Osteoblast (primary cell): ENCODE measurements at regions not wholly inside any gene's neighbourhood (a gene's known extent, or its start where the extent isn't known, plus 50 kb on each side); places are given as distances from the start of the nearest gene placed in this dataset.
"Not testable (repeated sequence)": the region's sequence is repeated elsewhere in the genome, so short reads cannot be mapped to it uniquely, and the experiment has no call there.

Experiments
- DNase-seq: peaks from one replicate; pipeline ENCODE4 v3.0.0; 2011; ENCODE audit warnings: low spot score, mixed read lengths; ENCODE audit not compliant: insufficient read length; ENCODE audit errors: missing footprints
- H2AFZ ChIP-seq: 2 replicates; pipeline ENCODE4 v1.6.0; 2011; ENCODE audit warnings: mild to moderate bottlenecking, low read length
- H3K27ac ChIP-seq: 2 replicates; pipeline ENCODE4 v1.5.1; 2011; ENCODE audit warnings: mild to moderate bottlenecking, low read depth, low read length, moderate library complexity
- H3K27me3 ChIP-seq: 2 replicates; pipeline ENCODE4 v1.6.0; 2012; ENCODE audit warnings: mild to moderate bottlenecking, control low read depth, inconsistent platforms, low read length, moderate library complexity; ENCODE audit not compliant: insufficient read depth
- H3K36me3 ChIP-seq: 2 replicates; pipeline ENCODE4 v1.5.1; 2011; ENCODE audit warnings: mild to moderate bottlenecking, low read length, control low read depth, moderate library complexity; ENCODE audit not compliant: insufficient read depth
- H3K4me1 ChIP-seq: 2 replicates; pipeline ENCODE4 v1.5.1; 2011; ENCODE audit warnings: mild to moderate bottlenecking, low read length, control low read depth, moderate library complexity; ENCODE audit not compliant: insufficient read depth
- H3K4me2 ChIP-seq: 2 replicates; pipeline ENCODE4 v1.6.0; 2011; ENCODE audit warnings: mild to moderate bottlenecking, low read length; ENCODE audit not compliant: insufficient read depth
- H3K4me3 ChIP-seq: fragments of 200-600 bp; sonication (generic); 3 replicates; pipeline ENCODE4 v1.5.1; 2012; ENCODE audit warnings: mild to moderate bottlenecking, low read length, inconsistent platforms; ENCODE audit not compliant: insufficient read depth
- H3K79me2 ChIP-seq: 2 replicates; pipeline ENCODE4 v1.6.0; 2012; ENCODE audit warnings: mild to moderate bottlenecking, low read length, control low read depth, inconsistent platforms; ENCODE audit not compliant: insufficient read depth
- H3K9me3 ChIP-seq: 2 replicates; pipeline ENCODE4 v1.5.1; 2011; ENCODE audit warnings: low read depth, low read length, control low read depth
- H4K20me1 ChIP-seq: 2 replicates; pipeline ENCODE4 v1.6.0; 2012; ENCODE audit warnings: mild to moderate bottlenecking, low read length, control low read depth; ENCODE audit not compliant: insufficient read depth
- CTCF ChIP-seq: IDR thresholded peaks from 2 replicates; pipeline ENCODE4 v1.5.1; 2011; ENCODE audit warnings: mild to moderate bottlenecking, low read depth, low read length, moderate library complexity; ENCODE audit errors: extremely low read depth

DNA sequence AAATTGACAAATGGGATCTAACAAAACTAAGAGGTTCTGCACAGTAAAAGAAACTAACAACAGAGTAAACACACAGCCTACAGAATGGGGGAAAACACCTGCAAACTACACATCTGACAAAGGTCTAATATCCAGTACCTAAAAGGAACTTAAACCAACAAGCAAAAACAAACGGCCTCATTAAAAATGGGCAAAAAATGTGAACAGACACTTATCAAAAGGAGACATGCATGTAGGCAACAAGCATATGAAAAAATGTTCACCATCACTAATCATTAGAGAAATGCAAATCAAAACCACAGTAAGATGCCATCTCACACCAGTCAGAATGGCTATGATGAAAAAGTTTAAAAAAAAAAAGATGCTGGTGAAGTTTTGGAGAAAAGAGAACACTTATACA, 197.4 kb downstream of the KBTBD2 start:
- H3K4me2 ChIP-seq, result no peak overlapping the region
- no peak for TF ChIP-seq CTCF

GRCh38 chr7:32691965-32692815, 196.9 kb downstream of the AVL9 start:
- H3K9me3 ChIP-seq, H3K79me2 ChIP-seq, H3K4me1 ChIP-seq, H3K27ac ChIP-seq, H3K36me3 ChIP-seq, H4K20me1 ChIP-seq, H3K27me3 ChIP-seq, H3K4me3 ChIP-seq, DNase-seq: not testable (repeated sequence)
- peak overlapping the region; percentile 79 for H2AFZ ChIP-seq
- TF ChIP-seq CTCF, result peak; percentile 30
- peak overlapping the region; percentile 79 for H3K4me2 ChIP-seq

More for the DNA sequence above, 197.4 kb downstream of the KBTBD2 start:
- H3K9me3 ChIP-seq, result no peaks in the 10 kb centered on the region
- no peaks in the 10 kb centered on the region for H3K36me3 ChIP-seq
- no peaks in the 10 kb centered on the region for H3K27me3 ChIP-seq
- peaks cover 4% of the 10 kb centered on the region for H3K4me1 ChIP-seq
- DNase-seq, result no peak
- H3K4me3 ChIP-seq, result no peak overlapping the region
- H3K79me2 ChIP-seq, result no peaks in the 10 kb centered on the region
- H4K20me1 ChIP-seq, result no peaks in the 10 kb centered on the region
- H2AFZ ChIP-seq, result no peak overlapping the region
- H3K27ac ChIP-seq, result no peak overlapping the region

DNA sequence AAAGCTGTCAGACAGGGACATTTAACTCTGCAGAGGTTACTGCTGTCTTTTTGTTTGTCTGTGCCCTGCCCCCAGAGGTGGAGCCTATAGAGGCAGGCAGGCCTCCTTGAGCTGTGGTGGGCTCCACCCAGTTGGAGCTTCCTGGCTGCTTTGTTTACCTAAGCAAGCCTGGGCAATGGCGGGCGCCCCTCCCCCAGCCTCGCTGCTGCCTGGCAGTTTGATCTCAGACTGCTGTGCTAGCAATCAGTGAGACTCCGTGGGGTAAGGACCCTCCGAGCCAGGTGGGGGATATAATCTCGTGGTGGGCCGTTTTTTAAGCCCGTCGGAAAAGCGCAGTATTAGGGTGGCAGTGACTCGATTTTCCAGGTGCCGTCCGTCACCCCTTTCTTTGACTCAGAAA, 192.8 kb downstream of the AVL9 start:
- H3K27ac ChIP-seq, H3K4me1 ChIP-seq, H3K27me3 ChIP-seq, H3K4me2 ChIP-seq, H3K79me2 ChIP-seq, H3K4me3 ChIP-seq, H3K9me3 ChIP-seq, H2AFZ ChIP-seq, H4K20me1 ChIP-seq, H3K36me3 ChIP-seq, DNase-seq: not testable (repeated sequence)

DNA sequence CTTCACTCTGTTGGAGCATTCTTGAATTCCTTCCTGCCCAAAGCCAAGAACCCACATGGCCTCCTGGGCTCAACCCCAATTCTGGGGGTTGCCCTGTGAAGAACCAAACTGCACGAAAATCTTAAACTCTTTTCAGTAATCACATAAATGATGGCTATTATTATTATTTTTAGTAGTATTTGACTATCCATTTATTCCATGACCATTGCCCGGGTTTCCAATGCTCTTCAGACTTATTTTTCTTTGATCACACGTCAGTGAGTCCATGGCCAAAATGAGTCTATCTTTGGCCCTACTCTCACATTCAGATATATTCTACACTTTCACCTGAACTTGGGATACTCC, 185.9 kb downstream of the AVL9 start:
- H3K4me2 ChIP-seq, result no peak overlapping the region
- no peak for DNase-seq
- H3K4me1 ChIP-seq, result no peaks in the 10 kb centered on the region
- TF ChIP-seq CTCF, result no peak
- no peak overlapping the region for H3K4me3 ChIP-seq
- H4K20me1 ChIP-seq, result no peaks in the 10 kb centered on the region
- H2AFZ ChIP-seq, result peak overlapping the region; percentile 56
- no peaks in the 10 kb centered on the region for H3K27me3 ChIP-seq
- no peaks in the 10 kb centered on the region for H3K36me3 ChIP-seq
- no peaks in the 10 kb centered on the region for H3K79me2 ChIP-seq
- H3K27ac ChIP-seq, result no peak overlapping the region
- no peaks in the 10 kb centered on the region for H3K9me3 ChIP-seq
